ENCODE measurements at regions not wholly inside any gene's neighbourhood (a gene's known extent, or its start where the extent isn't known, plus 50 kb on each side); places are given as distances from the start of the nearest gene placed in this dataset.

GRCh38 chr3:163043074-163043473 lies 1546.5 kb downstream of the OTOL1 start:
- DNase-seq, result no peak

- DNase-seq, result no peak
Observed at GRCh38 chr3:163045945-163046344, 1549.3 kb downstream of the OTOL1 start.

- no peak for DNase-seq
Observed at GRCh38 chr3:163048881-163049280, 1552.3 kb downstream of the OTOL1 start.

DNA sequence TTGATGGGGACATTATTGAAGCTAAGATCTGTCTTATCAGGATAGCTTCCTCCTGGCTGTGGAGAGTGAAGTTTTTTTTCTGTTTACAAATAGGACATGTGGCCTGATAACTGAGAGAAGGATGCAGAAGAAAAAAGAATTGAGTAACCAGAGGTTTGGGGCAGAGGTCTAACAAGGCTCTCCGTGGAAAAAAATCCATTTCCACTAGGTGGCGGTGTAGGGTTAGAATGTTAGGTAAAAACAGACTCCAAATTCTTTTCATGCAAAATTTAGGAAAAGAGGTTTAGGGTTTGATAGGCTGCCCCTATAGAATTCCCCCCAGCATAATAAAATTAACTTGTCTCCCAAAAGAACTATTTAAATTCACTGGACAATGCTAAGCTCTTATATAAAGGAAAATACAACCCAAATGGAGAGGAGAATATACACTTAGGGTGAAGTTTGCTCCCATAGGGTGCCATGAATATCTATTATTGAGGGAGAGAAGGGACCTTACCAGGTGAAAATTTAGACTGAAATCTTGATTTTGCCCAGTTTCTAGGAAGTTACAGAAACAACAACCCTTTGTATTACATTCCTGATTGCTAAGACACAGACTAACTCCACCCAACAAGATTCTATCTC lies 1560.4 kb downstream of the OTOL1 start:
- DNase-seq, result peak; percentile 41 to 43

DNA sequence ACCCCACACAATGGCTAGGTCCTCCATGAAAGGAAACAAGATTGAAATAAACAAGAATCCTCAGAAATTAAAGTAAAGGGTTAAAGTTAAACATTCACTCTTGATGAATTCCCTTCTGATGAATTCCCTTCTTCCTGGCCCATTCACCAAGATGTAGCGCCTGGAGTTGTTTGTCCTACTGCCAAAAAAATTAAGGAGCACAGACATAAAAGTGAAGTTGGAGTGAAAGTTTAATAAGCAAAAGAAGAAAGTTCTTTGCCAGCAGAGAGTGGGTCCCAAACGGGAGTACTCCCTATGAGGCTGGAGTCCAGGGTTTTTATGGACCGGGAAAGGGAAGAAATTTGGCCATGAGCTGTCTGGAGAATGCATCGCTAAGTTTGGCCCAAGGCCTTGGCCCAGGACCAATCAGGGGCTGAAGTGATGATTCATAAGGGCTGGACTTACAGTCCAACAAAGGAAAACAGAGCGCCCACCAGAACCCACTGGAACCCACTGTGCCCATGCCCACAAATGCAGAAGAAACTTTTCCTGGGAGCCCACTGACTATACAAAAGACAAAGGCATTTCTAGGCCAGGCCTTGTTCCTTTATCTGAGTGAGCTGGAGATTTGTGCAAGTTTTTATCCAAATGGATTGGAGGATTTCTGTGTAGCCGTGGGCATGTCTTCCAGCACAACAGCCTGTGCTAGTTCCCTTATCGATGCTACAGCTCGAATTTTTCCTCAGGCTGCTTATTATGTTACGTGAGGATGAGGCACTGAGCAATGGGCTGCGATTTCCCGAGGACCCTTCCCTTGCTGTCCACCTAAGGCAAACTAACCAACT lies 1561.6 kb downstream of the OTOL1 start:
- no peak for DNase-seq

GRCh38 chr3:163071713-163072112 lies 1575.1 kb downstream of the OTOL1 start:
- DNase-seq, result no peak
